Pancreas (tissue), 10 donors: ENCODE measurements at regions not wholly inside any gene's neighbourhood (a gene's known extent, or its start where the extent isn't known, plus 50 kb on each side); places are given as distances from the start of the nearest gene placed in this dataset.

Experiments
- ATAC-seq, 4 donors: fragments of 200-7000 bp; cut with Tn5 transposase; one replicate each; pipeline versions ENCODE4 v1.8.0 to v1.9.1; 2020; ENCODE audit warnings: mild to moderate bottlenecking in 4 of 4, moderate library complexity in 4 of 4
- DNase-seq, 6 donors: peaks; one replicate each; pipeline ENCODE4 v3.0.0-alpha.2; 2020
- FAIRE-seq: peaks from 2 replicates; lab custom pipeline; 2012; peaks lifted over from hg19 to GRCh38; lab: Jason Lieb, UNC
- H3K27ac ChIP-seq, 4 donors: fragments of 200-600 bp; sonication (generic); 1 replicate in 3 of 4; 2 replicates in 1 of 4; pipeline versions ENCODE4 v1.5.0 to v1.8.0; 2020
- H3K27me3 ChIP-seq, 4 donors: fragments of 200-600 bp; one replicate each; pipeline ENCODE4 v1.8.0; 2021
- H3K36me3 ChIP-seq, 3 donors: fragments of 200-600 bp; sonication (generic) in 1 of 3; one replicate each; pipeline versions ENCODE4 v1.5.0 to v1.8.0; 2020 to 2021
- H3K4me1 ChIP-seq, 3 donors: fragments of 200-600 bp; one replicate each; pipeline ENCODE4 v1.8.0; 2021
- H3K4me3 ChIP-seq, 4 donors: fragments of 200-600 bp; sonication (generic) in 2 of 4; one replicate each; pipeline versions ENCODE4 v1.5.0 to v1.8.0; 2020 to 2021
- H3K9me3 ChIP-seq, 4 donors: fragments of 200-600 bp; one replicate each; pipeline ENCODE4 v1.8.0; 2021
- WGBS, 2 donors: extraction: QIAGEN DNeasy Blood & Tissue Kit; methylation state at CpG; one replicate each; pipeline ENCODE4 v1.1.7; 2013; 5-methylcytosine and 5-hydroxymethylcytosine counted together
- intact Hi-C, 3 donors: fragments of 100-400 bp; cut with DNase I; formaldehyde crosslinking; loops; one replicate each; pipeline versions ENCODE4 v1.11.1 to v1.14.2; 2022
- TF ChIP-seq, protein P1 (sequence below), 4 donors: fragments of 200-600 bp; sonication (generic) in 3 of 4; IDR thresholded peaks; one replicate each; pipeline versions ENCODE4 v1.5.0 to v1.8.0; 2021; ENCODE audit warnings: antibody characterized with exemption in 4 of 4
- donor health status: healthy with polysubstance abuse.
- donor health status: DM: no; HTN: no; CAD: no; lungs with moderate emphysema.
- donor health status: DM: no; HTN: no; CAD: no.
- donor health status: control.
- donor health status: control.
- donor health status: Bipolar disorder and iron deficiency.
- donor health status: DM: yes; HTN: yes; CAD: no.
- donor health status: DM: no; HTN: no; CAD: no.
- donor health status: DM: no; HTN: no; CAD: no.
- donor health status: DM: yes; HTN: yes; CAD: no.

DNA sequence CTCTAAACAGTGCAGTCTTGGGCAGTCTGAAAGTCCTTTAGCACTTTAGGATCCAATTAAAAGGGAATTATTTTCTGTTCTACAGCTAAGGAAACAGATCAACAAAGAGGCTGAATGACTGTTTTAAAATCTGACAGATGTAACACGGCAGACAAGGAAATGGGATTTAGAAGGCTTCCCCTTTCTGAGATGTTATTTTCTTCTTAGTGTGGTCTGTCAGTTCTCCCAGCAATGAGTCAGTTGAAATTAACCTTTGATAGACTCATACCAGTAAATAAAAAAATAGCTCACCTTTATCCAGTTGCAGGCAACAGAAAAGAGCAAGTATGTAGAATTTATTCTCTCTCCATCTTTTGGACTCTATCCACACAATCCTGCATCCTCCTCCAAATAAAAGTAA is 98.1 kb downstream of the NEDD1 start:
- 31 to 34% methylated on average over 1 of the region's 1 CpG for WGBS, 2 donors
- Histone ChIP-seq H3K4me1 (no peaks in the 10 kb centered on the region), H3K27me3 (no peaks in the 10 kb centered on the region), H3K27ac (no peak overlapping the region), H3K36me3 (no peaks in the 10 kb centered on the region), H3K9me3 (no peaks in the 10 kb centered on the region), H3K4me3 (no peak overlapping the region)
- ATAC-seq (no peak), DNase-seq (no peak), FAIRE-seq (no peak)
- intact Hi-C loops: no loop called here
- TF ChIP-seq, protein P1, sequence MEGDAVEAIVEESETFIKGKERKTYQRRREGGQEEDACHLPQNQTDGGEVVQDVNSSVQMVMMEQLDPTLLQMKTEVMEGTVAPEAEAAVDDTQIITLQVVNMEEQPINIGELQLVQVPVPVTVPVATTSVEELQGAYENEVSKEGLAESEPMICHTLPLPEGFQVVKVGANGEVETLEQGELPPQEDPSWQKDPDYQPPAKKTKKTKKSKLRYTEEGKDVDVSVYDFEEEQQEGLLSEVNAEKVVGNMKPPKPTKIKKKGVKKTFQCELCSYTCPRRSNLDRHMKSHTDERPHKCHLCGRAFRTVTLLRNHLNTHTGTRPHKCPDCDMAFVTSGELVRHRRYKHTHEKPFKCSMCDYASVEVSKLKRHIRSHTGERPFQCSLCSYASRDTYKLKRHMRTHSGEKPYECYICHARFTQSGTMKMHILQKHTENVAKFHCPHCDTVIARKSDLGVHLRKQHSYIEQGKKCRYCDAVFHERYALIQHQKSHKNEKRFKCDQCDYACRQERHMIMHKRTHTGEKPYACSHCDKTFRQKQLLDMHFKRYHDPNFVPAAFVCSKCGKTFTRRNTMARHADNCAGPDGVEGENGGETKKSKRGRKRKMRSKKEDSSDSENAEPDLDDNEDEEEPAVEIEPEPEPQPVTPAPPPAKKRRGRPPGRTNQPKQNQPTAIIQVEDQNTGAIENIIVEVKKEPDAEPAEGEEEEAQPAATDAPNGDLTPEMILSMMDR (IDR thresholded peaks at IDR 0.05): no peak

DNA sequence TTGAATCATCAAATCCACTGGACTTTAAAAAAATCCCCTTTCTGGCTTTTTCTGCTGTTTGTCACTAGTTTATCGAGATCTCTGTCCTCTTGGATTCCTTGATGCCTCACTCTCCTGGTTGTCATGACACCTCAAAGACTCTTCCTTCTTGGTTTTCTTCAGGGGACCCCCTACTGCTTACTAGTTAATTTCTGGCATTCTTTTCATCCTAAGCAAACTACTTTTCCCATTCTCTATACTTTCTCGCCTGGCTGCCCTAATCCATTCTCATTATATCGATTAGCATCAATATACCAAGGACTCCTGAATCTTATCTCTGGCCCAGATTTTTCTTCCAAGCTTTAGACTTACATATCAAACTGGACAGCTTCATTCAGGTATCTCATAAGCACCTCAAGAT is 98.6 kb downstream of the NEDD1 start:
- TF ChIP-seq, protein P1 (IDR thresholded peaks at IDR 0.05): no peak
- no peak overlapping the region for H3K4me3 ChIP-seq
- H3K4me1 ChIP-seq: no peaks in the 10 kb centered on the region
- DNase-seq: no peak
- no peak for ATAC-seq
- intact Hi-C loops: no loop called here
- 69 to 70% methylated on average over 3 of the region's 3 CpGs for WGBS, 2 donors
- no peak for FAIRE-seq
- no peaks in the 10 kb centered on the region for H3K9me3 ChIP-seq
- no peak overlapping the region for H3K27ac ChIP-seq
- no peaks in the 10 kb centered on the region for H3K36me3 ChIP-seq
- H3K27me3 ChIP-seq: no peaks in the 10 kb centered on the region

DNA sequence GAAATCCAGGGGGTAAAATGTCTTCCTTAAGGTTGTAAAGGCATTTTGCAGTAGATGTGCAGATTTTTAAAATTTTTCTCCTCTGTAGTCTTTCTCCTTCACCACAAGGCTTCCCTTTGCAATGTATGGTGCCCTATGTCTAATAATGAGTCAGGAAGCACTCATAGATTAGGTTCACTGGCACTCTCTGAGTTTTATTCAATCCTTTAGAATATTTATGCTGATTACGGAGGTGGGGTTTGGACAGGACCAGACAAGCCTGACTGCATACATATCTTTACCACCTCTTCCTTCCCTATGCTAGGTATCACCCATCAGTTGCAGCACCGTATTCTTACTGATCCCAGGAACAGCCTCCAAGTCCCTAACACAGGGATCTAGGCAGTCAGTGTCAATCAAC is 99.5 kb downstream of the NEDD1 start:
- Histone ChIP-seq H3K9me3 (no peaks in the 10 kb centered on the region), H3K27ac (no peak overlapping the region), H3K36me3 (no peaks in the 10 kb centered on the region), H3K27me3 (no peaks in the 10 kb centered on the region), H3K4me3 (no peak overlapping the region), H3K4me1 (no peaks in the 10 kb centered on the region)
- ATAC-seq: no peak
- FAIRE-seq: no peak
- 70 to 75% methylated on average over 2 of the region's 2 CpGs for WGBS, 2 donors
- intact Hi-C loops: no loop called here
- DNase-seq: no peak
- TF ChIP-seq, protein P1 (IDR thresholded peaks at IDR 0.05): no peak

DNA sequence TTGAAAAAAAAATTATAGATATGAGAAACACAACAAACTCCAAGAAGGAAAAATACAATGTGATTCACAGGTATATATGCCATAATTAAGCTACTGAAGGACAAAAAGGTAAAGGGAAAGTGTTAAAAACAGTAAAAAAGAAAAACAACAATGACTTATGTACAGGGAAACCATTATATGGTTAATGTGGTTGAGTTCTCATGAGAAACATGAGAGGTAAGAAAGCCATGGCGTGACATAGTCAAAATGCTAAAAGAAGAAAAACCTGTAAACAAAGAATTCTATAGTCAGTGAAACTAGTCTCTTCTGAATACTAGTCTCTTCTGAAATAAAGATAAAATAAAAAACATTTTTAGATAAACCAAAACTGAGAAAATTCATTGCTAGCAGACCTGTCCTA is 109.1 kb downstream of the NEDD1 start:
- 84 to 89% methylated on average over 1 of the region's 1 CpG for WGBS, 2 donors
- Histone ChIP-seq H3K4me1 (no peaks in the 10 kb centered on the region), H3K9me3 (no peaks in the 10 kb centered on the region), H3K36me3 (no peaks in the 10 kb centered on the region), H3K27me3 (no peaks in the 10 kb centered on the region), H3K4me3 (no peak overlapping the region), H3K27ac (no peak overlapping the region)
- intact Hi-C loops: no loop called here
- no peak for DNase-seq
- TF ChIP-seq, protein P1 (IDR thresholded peaks at IDR 0.05): no peak
- ATAC-seq: no peak
- FAIRE-seq: no peak

DNA sequence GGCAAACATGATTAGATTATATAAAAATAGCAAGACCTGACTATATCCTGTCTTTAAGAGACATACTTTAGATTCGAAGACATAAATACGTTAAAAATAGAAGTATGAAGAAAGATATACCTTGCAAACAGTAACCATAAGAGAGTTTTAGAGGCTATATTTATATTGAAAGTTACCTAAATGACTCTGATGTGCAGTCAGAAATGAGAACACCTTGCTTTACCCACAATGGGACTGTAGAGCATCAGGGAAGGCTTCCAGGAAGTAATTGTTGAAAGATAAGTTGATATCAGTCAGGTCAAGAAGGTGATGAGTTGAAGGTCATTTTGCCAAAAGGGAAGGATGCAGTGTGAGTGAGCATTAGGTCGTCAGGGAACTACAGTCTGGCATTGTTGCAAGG is 110.2 kb downstream of the NEDD1 start:
- no peak overlapping the region for H3K27ac ChIP-seq
- FAIRE-seq: no peak

More for the DNA sequence above, 110.2 kb downstream of the NEDD1 start:
- H3K4me3 ChIP-seq: no peak overlapping the region
- no peaks in the 10 kb centered on the region for H3K9me3 ChIP-seq
- no peaks in the 10 kb centered on the region for H3K27me3 ChIP-seq
- H3K4me1 ChIP-seq: no peaks in the 10 kb centered on the region
- TF ChIP-seq, protein P1 (IDR thresholded peaks at IDR 0.05): no peak
- no peaks in the 10 kb centered on the region for H3K36me3 ChIP-seq
- DNase-seq (no peak), ATAC-seq (no peak)
- intact Hi-C loops: no loop called here
- WGBS, 2 donors: 44 to 64% methylated on average over 3 of the region's 3 CpGs
